ENCODE measurements at regions not wholly inside any gene's neighbourhood (a gene's known extent, or its start where the extent isn't known, plus 50 kb on each side); places are given as distances from the start of the nearest gene placed in this dataset.

- TF ChIP-seq CTCF (IDR thresholded peaks at IDR 0.05) (no peak), EP300 (IDR thresholded peaks at IDR 0.05) (no peak), POLR2A (IDR thresholded peaks at IDR 0.05) (no peak), POLR2AphosphoS5 (IDR thresholded peaks at IDR 0.05) (no peak)
Observed at GRCh38 chrX:124228849-124229248, 103.6 kb upstream of the TEX13D start.
